Stimulated activated CD8-positive, alpha-beta memory T cell treated with anti-CD3 and anti-CD28 coated beads, Interleukin-7, amount 100 ng/mL, for 48 hours (primary cell): ENCODE measurements at regions not wholly inside any gene's neighbourhood (a gene's known extent, or its start where the extent isn't known, plus 50 kb on each side); places are given as distances from the start of the nearest gene placed in this dataset.

Experiments used
- DNase-seq, 2 donors: peaks; one replicate each; pipeline ENCODE4 v3.0.0-alpha.2; 2020; ENCODE audit warnings: low read depth in 1 of 2; ENCODE audit errors: extremely low read depth in 1 of 2

DNA sequence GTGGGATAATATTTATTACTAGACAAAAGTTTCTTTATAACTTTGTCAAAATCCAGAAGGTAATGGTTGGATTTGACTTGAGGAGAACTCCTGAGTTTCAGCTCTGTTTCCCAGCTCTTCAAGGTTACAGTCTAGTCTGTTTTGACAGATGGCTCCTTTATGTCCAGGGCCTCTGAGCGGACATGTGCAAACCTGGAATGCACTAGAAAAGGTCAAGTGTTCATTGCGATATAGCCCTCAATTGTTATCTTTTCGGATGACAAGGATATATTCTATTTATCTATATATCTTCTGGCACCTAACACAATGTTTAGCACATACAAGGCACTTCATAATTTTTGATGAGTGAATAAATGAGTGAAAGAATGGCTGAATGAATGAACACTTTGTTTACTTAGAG, 513.2 kb upstream of the GOLIM4 start:
- DNase-seq = no peak

DNA sequence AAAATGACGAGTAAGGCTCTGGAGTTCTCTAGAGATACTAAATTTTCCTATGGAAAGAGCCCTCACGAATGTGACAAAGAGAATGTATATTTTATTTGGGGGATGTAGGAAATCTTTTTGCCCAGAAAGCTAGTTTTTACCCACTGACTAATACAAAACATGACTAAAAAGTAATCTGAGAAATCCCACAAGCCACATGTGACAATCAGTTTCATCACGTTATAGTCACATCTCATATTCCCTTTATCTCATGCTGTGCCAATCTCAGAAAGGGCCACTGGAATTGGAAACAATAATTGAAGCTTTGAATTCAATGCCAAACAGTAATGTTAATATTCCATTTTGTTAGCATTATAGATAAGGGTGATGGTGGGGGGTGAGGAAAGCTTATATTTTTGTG, 509.0 kb upstream of the GOLIM4 start:
- no peak for DNase-seq

DNA sequence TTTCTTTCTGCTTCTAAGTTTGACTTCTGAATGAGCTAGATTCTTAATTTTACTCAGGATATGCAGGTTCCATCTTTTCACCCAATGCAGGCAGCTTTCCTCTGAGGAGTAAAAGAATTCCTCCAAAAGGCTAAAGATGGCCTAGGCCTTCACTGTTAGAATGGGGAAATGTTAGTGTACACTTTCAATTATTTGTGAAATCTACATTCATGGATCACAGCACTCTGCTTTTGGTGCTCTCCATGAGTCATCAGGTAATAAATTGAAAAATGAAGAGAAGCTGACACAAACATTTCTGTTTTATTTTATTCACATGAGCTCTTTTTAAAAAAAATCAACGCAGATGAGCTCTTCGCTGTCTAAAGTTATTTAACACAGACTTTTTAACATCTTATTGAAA, 502.5 kb upstream of the GOLIM4 start:
- no peak for DNase-seq

DNA sequence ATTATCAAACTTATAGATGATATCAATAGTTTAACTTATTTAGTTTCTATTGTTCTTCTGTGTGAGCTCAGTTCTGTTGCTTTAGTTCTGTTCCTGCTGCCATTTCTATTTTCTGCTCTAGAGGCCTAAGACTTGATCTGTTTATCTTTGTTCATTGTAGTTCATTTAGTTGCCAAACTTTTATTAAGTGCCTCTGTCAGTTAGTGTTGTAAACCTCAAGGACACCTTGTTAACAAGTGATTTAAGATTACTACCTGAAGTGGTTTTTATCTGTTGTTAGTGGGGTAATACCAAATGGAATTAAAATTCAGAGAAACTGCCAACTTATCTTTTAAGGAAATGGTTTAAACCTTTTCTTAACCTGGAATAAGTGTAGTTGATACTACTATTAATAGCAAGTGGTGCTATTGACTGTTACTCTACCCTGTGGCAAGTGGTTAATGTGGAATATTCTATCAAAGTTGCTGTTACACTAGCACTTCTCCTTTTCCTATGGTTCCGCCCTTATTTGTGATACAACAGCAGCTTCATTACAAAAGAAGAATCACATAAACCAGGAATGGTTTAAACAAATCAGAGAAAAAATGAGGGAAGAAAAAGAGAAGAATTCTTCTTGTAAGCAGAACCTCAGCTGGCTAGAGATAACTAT, 500.6 kb upstream of the GOLIM4 start:
- no peak for DNase-seq

DNA sequence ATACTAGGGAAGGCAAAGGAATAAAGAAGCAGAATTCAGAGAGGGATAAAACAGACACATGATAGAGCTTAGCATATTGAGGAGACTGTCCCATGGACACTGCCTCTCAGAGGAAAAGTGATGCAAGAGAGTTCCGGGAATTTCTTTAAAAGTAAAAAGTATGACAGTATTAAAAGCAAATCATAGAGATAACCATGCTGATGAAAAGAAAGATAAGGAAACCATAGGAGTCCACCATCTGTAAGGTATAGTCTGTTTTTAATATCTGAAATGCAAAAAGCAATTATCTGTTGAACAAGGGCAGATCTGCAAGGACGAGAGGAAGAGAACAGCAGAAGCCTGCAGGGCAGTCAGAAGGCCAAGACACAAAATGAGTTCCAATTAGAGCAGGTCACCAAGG, 495.9 kb upstream of the GOLIM4 start:
- DNase-seq = no peak

DNA sequence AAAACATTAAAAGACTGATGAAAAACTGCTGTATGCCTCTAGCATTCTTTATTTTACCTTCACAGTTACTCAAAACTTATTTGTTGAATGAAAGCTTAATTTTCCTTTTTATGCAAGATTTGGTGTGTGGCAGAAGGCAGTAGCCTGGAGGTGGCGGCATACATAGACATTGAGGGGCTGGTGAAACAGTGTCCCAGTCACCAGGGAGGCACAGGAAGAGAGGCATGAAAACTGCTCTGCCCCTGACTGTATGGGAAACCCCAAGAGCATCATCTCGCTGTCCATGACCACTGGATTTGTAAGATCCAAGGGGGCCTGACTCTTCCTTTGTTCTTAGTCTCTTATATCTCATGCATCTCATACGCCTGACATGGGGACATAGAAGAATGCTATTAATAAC, 493.7 kb upstream of the GOLIM4 start:
- no peak for DNase-seq

DNA sequence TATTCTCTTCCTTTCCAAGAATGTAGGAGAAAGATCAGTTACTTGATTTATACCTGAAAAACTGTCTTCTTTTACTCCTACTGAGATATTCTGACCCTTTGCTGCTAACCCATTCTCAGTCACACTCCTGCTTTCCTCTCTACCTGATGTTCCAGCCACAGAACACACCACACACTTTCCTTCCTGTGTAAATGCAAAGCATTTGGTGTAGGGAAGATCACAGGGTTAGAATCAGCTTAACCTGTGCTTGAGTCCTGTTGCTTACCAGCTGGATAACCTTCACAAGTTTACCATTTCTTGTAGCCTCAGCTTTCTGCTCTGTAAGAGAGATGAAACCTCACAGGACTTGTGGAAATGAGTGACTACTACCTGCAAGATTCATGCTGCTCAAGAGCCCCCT, 489.8 kb upstream of the GOLIM4 start:
- DNase-seq = no peak

DNA sequence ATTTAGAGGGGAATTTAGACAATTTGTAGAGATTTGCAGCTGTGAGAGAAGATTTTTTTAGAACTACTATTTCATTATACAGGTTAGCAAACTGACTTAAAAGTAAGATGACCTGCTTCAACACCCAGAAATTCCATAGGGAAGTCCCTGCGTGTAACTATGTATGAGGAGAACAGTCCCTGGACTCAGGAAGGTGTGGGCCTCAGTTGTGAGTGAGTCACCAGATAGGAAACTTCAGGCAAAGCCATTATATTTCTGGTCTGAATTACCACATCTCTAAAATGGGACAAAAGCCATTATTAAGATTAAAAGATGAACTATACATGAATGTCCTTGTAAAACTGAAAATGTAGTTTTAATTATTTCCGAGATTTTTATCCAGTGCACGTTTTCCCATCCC, 488.3 kb upstream of the GOLIM4 start:
- DNase-seq = no peak

DNA sequence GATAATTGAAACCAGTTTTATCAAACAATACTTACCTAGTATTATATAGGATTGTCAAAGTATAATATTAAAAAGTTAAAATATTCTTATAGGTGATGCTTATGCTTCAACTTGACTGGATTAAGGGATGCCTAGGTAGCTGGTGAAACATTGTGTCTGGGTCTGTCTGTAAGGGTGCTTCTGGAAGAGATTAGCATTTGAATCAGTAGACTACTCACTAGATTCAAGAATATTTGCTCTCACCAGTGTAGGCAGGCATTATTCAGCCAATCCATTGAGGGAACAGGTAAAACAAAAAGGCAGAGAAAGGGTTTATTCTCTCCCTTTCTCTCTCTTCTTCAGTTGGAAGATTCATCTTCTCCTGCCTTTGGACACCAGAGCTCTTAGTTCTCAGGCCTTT, 486.8 kb upstream of the GOLIM4 start:
- DNase-seq = no peak

DNA sequence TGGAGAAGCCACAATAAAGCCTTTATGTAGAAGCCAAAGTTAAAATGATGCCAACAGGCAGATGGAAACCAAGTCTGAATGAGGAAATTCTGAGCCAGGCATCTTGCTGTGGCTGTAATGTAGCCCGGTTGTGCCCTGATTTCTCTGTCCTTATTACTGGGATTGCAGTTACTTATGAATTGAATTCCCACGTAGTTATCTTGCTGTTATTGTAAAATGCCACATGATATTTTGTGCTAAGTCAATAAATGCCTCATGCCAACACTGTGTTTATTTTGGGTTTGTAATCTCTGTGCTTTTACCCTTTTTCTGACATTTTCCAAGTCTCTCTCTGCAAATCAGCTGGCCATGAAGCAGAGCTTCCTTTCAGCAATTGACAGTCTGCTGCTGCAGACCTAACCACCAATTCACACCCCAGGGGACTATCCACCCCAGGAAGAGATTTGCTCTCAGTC, 486.1 kb upstream of the GOLIM4 start:
- no peak for DNase-seq

DNA sequence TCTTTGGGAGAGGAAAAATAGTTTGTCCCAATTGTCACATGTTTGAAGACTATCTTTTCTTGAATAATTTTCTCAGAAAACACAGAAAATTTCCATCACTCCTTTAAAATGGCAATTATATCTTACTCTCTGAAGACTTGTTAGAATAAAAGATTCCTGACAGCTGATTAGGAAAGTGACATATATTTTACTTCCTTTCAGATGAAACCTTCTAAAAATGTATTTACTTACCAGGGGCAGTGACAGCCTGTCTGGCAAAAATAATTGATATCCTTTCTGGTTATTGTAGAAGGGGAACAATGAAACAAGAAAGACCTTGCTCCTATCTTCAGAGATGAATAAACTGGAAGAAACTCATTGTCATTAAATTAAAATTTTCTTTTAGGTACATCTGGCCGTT, 483.3 kb upstream of the GOLIM4 start:
- DNase-seq = no peak

DNA sequence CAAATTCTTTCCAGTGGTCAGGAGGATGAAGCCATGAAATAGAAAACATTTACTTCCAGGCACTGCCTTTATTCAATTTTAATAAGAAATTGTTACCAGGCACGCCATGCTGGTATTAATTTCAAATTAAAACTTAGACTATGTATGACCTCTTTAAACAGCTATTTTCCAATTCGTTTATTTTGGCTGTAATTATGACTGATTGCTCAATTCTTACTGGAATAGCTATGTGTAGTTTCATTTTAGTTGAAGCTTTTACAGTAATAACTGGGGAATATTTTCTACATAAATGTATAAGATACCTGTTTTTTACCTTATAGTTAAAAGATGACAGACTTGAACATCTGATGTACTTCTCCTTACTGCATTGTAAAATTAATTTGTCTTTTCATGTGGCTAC, 480.0 kb upstream of the GOLIM4 start:
- DNase-seq = no peak

DNA sequence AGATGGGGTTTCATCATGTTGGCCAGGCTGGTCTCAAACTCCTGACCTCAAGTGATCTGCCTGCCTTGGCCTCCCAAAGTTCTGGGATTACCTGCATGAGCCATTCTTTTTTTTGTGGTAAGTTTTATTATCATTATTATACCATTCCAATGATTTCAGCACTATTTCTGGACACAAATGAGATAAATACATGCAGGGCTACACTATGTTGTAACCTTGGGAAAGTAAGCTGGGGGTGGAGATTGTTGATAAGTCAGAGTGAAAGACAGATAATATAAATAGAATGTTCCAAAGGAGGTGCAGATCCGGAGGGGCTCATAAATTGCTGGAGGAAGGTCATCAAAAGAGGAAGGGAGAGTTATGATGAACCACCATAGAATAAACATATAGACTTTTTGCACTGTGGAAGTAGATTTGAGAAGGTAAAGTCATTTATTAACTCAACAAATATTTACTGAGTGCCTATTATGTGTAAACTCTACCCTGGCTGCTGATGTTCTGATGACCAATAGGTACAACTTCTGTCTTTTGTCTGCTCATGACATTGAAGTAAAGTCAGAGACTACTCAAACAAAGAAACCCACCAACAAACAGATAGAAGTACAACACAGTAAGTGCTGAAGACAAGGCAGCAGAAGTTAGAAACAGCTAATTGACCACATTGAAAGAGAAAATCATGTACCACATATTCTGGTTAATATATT, 478.9 kb upstream of the GOLIM4 start:
- DNase-seq = no peak

DNA sequence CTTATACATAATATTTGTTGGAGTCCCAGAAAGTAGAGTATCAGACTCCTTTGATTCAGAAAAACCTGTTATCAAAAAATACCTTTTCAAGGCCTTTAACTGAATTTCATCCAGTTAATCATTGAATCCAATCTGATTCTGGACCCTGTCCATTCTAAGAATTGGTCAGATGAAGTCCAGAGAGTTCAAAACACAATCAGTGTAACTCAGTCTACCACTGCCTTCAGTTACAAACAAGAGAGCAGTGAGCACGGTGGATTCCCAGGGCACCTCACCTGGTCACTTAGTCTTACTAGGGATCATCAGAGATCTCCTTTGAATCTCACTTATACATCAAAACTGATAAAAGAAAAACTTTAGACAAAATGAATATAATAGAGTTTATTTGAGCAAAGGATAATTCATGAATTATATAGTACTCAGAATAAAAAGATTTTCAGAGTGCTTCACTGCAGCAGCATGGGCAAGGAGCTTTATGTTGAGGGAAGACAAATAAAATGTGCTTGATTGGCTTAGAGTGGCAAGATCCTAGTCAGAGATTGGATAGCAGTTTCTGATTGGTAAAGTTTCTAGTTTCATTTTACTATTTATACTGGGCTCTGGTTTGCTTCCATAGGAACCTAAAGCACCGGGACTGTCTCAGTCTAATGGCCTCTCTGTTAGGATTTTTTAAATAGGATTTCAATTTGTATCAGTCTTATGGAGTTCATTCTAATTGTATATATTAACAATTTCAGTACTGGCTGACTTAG, 474.9 kb upstream of the GOLIM4 start:
- no peak for DNase-seq

DNA sequence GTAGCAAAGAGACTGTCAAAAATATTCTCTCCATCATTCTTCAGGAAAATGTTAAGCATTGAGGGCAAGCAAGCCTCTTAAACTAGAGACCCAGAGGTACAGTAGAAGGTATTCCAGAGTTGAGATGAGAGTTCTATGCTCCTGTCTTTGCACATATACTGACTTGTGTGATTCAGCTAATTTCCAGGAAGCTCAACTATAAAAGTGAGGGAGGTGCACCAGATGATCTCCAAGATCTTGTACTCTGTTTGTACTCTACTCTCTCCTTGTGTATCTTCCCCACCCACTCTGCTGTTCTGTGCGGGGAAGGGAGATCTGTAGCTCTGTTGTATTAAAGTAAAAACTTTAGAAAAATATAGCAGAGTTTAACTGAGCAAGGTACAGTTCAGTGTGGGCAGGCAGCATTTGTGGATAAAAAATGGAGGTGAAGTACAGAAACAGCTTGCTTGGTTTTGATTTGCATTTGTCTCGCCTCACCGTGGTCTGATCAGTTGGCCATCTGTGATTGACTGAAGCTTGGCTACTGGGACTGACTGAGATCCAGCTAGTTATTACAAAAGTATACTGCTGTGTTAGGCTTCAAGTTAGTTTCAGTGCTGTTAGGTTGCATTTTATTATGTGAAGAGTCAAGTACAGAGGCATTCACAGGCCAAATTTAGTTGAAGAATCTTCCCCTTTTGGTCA, 463.1 kb upstream of the GOLIM4 start:
- no peak for DNase-seq

DNA sequence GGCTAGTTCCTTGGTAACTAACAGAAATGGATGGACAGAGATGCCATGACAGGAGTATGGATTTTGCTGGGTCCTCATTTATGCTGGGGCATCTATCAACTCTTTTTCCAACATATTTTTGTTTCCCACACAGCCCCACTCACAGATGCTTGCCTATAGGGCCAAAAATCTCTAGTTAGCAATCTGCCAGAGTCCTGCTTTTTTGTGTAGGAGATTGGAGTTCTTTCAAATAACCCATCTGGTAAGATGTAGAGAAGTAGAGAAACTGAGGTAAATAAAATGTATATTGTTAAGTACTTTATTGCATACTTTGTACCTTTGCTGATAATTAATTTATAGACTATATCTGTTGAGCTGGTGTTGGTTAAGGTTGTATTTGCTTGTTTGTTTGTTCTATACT, 456.5 kb upstream of the GOLIM4 start:
- DNase-seq = no peak

DNA sequence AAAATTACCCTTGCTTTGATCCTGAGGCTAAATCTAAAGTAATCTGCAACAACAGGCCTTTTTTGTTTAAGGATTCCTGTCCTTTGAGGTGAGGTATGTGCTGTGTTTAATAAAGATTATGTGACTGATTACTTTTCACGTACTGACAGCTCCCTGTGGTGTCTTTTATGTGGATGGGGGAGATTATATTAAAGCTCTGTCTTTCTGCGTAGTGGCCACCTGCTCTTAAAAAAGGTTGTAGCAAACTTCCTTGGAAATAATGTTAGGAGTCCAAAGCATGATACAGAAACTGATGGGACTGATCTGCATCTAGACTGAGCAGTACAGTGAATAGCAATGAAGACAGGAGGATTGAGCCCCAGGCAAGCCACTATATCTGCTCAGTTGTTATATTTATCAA, 453.0 kb upstream of the GOLIM4 start:
- DNase-seq = no peak

DNA sequence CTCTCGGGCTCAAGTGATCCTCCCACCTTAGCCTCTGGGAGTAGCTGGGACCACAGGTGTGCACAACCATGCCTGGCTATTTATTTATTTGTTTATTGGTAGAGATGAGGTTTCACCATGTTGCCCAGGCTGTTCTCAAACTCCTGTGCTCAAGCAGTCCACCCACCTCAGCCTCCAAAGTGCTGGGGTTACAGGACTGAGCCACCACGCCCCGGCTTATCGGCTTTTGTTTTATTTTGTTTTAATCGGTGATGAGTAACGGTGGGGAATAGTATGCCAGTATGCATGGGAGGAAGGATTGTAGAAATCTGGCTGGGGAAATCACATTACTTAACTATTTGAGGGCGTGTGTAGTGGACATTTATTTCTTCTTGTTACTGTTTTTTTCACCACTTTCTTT, 451.0 kb upstream of the GOLIM4 start:
- DNase-seq = no peak

DNA sequence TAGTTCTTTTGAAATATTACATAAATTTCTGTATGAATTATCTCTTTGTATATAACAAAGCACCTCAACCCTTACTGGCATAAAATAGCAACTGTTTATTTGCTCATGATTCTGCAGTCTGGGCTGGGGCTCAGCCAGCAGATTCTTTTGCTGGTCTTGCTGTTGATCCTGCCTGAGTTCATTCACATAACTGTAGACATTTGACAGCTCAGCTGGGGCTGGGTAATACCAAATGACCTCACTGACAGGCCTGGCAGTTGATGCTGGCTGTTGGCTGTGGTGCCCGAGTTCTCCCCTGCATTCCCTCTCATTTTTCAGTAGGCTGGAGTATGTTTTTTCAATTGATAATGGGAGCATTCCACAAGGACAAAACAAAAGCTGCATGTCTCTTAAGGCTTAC, 449.9 kb upstream of the GOLIM4 start:
- DNase-seq = no peak

DNA sequence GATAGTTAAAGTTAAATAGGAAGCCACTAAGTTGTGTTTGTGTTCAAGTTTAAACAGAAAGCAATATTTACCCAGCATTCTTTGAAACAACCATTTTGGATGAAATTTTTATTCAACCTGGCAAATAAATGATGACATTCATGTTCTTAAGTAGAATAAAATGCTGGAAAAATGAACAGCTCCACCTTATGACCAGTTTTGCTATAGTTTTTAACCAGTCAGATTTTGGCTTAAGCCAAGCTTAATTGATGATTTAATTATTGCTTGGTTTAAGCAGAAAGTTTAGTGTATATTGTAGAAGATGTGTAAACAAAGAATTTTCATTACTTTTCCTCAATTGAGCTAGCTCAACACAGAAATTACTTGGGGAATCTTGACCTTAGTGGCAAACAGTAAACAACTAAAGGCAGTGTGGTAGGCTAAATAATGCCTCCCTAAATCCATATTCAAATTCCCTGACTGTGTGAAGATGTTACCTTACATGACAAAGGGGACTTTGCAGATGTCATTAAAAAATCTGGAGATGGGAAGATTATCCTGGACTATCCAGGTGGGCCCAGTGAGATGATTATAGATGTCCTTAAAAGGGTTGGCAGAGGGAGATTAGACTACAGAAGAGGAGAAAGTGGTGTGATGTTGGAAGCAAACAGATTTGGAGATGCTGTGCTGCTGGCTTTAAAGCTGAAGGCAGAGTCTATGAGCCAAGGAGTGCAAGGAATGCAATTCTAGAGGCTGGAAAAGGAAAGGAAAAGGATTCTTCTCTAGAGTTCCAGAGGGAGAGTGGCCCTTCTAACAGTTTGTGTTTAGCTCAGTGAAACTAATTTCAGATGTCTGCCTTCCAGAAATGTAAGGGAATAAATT, 448.6 kb upstream of the GOLIM4 start:
- no peak for DNase-seq

DNA sequence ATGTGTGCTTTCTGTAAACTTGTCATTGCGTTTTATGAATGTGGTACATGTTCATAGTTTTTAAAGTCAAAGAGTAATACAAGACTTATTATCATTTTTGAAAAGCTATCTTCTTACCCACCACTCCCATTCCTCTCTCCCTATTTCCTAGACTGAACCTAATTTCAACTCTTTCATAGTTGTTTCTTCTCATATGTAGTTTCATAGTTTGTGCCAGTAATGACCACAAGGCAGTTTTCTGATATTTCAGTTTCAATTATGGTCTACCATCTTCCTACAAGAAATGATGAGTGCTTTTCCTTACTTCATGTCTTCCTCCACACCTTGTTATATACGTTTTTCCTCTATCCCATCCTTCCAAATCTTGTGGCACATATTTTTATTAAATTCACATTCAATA, 445.0 kb upstream of the GOLIM4 start:
- DNase-seq = no peak
